ENCODE measurements at regions not wholly inside any gene's neighbourhood (a gene's known extent, or its start where the extent isn't known, plus 50 kb on each side); places are given as distances from the start of the nearest gene placed in this dataset.

- no peak for FAIRE-seq
These were observed 135.4 kb upstream of the FRMD4B start for GRCh38 chr3:69521286-69521685.

More at GRCh38 chr3:69521286-69521685, 135.4 kb upstream of the FRMD4B start:
- Histone ChIP-seq H4K20me1 (ENCODE audit: control insufficient read depth, insufficient read depth) (no peaks in the 10 kb centered on the region), H2AFZ (ENCODE audit: control insufficient read depth, low read depth, low read length) (no peak overlapping the region), H3K4me1 (ENCODE audit: control insufficient read depth, insufficient read depth, low read length) (no peaks in the 10 kb centered on the region), H3K9me3 (replicated peaks; ENCODE audit: control insufficient read depth, insufficient read depth, low read length) (no peaks in the 10 kb centered on the region), H3K4me3 (no peak overlapping the region), H3K36me3 (ENCODE audit: control insufficient read depth in 2 of 2, insufficient read depth in 2 of 2, low read length in 1 of 2) (no peaks in the 10 kb centered on the region), H3K79me2 (ENCODE audit: control insufficient read depth, insufficient read depth, low read length) (no peaks in the 10 kb centered on the region), H3K4me2 (ENCODE audit: control insufficient read depth, insufficient read depth) (no peak overlapping the region), H3K27ac (ENCODE audit: control insufficient read depth, insufficient read depth) (no peak overlapping the region), H3K27me3 (replicated peaks in 1 of 2; ENCODE audit: control insufficient read depth in 2 of 2, insufficient read depth in 2 of 2, low read length in 1 of 2) (no peaks in the 10 kb centered on the region; a peak in 1 of 4 replicates), H3K9ac (ENCODE audit: control insufficient read depth, insufficient read depth, low read length) (no peak overlapping the region)
- POLR2A ChIA-PET, result no interaction called here
- ATAC-seq, result no peak
- in situ Hi-C loops (cut with MboI), result no loop called here
- RAD21 ChIA-PET (ENCODE audit: unreplicated experiment), result no interaction called here
- DNase-seq (ENCODE audit: low read depth, low spot score), result no peak
- no TSS peak for BruUV-seq (replicated peaks)
- TF ChIP-seq IRF4 (IDR thresholded peaks at IDR 0.05; ENCODE audit: low read depth, low read length) (no peak), HSF1 (IDR thresholded peaks at IDR 0.05; ENCODE audit: low read depth, low read length) (no peak), TARDBP (IDR thresholded peaks at IDR 0.05; ENCODE audit: borderline replicate concordance) (no peak), ZNF24 (IDR thresholded peaks at IDR 0.05) (no peak), ZNF687 (IDR thresholded peaks at IDR 0.05) (no peak), ZSCAN29 (IDR thresholded peaks at IDR 0.05) (no peak)
- CTCF ChIA-PET, result no interaction called here
- SMC1A ChIA-PET (ENCODE audit: uncharacterized antibody, unreplicated experiment), result no interaction called here
- intact Hi-C loops (cut with micrococcal nuclease; ENCODE audit: unreplicated experiment), result no loop called here
